GM12864 (cell line): ENCODE measurements at regions not wholly inside any gene's neighbourhood (a gene's known extent, or its start where the extent isn't known, plus 50 kb on each side); places are given as distances from the start of the nearest gene placed in this dataset.

Experiments used
- DNase-seq: peaks from one replicate; pipeline ENCODE4 v3.0.0-alpha.2; 2011; ENCODE audit warnings: low read depth
- H3K4me3 ChIP-seq: 2 replicates; pipeline ENCODE4 v1.5.1; 2011; ENCODE audit warnings: mild to moderate bottlenecking, low read depth, low read length, control low read depth
- TF ChIP-seq, protein P1 (sequence below): IDR thresholded peaks from 2 replicates; pipeline ENCODE4 v1.5.1; 2011; ENCODE audit warnings: low read depth, mild to moderate bottlenecking, moderate library complexity, low read length, control low read depth, inconsistent platforms; ENCODE audit errors: missing control alignments

DNA sequence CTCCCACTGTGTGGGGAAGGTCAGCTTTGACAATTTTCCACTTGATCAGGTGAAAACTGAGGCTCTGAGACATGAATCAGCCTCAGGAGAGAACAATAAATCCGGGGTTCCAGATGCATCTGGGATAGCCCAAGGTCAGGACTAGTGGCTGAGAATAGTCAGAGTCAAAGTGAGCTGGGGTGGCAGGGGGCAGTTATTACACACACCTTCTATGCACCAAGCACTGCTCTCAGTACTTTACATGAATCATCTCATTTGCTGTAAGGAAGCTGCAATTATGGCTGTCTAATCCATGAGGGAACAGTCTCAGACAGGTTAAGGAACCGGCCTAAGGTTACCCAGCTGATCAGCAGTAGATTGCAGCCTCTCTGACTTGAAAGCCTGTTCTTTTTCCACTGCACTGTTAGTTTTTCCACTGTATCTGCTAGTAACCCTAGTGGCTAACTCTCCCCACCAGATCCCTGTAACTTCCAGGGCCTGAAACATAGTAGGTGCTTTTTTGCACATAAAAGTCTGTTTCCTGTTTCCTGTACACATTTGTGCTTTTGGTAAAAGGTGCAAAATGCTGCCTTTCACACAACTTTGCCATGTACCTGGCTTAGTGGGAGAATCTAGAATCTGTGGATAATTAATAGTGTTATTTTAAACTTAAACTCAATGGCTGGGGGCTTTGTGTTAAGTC is 125.9 kb downstream of the EMX2 start:
- TF ChIP-seq, protein P1, sequence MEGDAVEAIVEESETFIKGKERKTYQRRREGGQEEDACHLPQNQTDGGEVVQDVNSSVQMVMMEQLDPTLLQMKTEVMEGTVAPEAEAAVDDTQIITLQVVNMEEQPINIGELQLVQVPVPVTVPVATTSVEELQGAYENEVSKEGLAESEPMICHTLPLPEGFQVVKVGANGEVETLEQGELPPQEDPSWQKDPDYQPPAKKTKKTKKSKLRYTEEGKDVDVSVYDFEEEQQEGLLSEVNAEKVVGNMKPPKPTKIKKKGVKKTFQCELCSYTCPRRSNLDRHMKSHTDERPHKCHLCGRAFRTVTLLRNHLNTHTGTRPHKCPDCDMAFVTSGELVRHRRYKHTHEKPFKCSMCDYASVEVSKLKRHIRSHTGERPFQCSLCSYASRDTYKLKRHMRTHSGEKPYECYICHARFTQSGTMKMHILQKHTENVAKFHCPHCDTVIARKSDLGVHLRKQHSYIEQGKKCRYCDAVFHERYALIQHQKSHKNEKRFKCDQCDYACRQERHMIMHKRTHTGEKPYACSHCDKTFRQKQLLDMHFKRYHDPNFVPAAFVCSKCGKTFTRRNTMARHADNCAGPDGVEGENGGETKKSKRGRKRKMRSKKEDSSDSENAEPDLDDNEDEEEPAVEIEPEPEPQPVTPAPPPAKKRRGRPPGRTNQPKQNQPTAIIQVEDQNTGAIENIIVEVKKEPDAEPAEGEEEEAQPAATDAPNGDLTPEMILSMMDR = no peak
- DNase-seq = no peak
- H3K4me3 ChIP-seq = no peak overlapping the region

DNA sequence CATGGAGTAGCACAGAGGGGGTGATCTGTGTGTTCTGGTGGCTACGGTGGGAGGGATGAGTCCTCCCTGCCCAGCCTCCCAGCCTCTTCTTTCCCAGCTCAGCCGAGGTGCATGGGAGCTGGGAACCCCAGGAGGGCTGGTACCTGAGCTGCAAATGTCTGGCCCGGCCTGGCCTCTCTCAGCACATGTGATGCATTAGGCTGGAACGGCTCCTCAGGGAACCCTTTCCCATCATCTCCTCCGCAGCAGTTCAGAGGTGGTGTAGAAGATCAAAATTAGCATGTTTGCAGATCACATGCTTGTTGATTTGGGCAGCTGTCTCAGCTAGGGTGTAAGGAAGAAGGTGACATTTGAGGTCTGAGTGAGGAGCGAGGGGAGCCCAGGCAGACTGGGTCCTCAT is 126.6 kb downstream of the EMX2 start:
- H3K4me3 ChIP-seq = no peak overlapping the region
- TF ChIP-seq, protein P1 = no peak
- no peak for DNase-seq

DNA sequence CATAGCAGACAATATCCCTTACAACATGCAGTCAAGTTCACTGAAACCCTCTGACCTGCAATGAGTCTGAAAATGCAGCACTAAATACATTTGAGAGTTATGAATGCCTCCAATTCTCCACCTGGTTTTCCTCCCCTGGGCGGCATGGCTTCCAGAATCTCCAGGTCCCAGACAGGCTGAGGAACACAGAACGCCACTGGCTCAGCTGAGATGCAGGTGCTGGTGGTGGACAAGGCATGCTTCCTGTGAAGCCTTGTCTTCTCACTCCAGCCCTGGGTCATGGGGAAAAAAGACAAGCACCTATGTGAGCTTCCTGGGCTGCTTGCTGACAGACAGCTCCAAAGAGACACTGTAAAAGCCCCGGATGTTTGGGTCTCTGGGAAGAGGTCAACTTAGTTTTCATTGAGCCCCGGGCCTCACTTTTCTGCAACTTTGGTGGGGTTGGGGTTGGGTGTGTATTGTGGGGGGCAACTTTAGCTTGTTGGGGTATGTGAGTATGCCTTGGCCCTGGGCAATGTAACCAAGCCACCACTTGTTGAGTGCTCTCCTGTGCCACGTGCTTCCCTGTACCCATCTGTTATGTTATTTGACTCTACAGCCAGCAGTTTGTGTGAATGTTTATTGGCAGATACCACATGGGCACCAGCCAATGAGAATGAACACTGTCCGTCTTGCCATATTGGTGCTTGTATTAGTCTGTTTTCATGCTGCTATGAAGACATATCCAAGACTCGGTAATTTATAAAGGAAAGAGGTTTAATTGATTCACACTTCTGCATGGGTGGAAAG is 127.8 kb downstream of the EMX2 start:
- DNase-seq = no peak
- no peak overlapping the region for H3K4me3 ChIP-seq
- TF ChIP-seq, protein P1 = no peak

DNA sequence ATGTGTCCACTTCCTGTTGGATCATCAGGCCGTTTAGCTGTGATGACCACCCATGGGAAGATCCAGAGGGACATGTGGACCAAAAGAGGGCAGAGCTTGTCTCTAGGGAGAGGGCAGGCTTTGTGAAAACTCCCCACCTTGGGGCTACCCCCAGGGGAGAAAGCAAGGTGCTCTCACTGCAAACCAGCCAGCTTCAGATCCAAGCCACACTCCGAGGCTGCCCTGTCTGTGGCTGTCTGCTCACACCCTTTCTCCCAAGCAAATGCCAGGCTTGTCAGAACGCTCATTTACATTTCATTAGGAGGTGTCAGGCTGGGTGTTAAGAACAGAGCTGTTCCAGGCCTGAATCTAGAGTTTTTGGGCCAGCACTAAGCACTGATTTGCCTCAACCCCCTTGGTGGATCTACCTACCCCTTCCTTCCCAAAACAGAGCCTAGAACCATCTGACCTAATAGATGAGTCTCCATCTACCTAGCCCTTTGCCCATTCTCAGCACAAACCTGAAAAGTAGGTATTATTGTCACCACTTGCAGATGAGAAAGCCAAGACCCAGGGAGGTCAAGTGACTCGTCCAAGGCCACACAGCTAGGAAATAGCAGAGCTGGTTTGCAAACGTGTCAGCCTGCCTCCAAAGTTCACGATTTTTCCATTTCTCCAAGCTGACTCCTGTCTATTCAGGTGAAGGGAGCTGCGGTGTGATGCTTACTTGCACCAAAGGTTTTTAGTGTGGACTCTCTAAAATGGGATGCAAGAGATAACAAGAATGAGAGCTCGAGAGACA is 130.9 kb downstream of the EMX2 start:
- H3K4me3 ChIP-seq = no peak overlapping the region
- TF ChIP-seq, protein P1 = no peak
- DNase-seq = no peak

DNA sequence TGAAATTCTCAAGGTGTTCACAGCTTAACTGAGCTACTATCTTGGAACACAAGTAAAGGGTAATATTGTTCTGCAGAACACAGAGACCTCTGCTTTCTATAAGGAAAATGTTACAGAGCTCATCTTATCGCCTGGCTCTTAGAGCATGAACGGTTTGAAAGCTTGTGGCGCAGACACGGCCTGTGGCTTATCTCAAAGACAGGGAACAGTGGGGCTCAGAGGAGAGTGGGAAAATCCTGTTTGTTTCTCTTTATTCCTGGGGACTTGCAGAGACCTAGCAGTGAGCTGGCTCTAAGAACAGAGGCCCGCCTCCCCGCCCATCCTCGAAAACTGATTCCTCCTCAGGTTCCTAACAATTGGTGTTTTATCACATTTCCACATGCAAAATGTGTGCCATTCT is 131.7 kb downstream of the EMX2 start:
- TF ChIP-seq, protein P1 = no peak
- no peak for DNase-seq
- H3K4me3 ChIP-seq = no peak overlapping the region

DNA sequence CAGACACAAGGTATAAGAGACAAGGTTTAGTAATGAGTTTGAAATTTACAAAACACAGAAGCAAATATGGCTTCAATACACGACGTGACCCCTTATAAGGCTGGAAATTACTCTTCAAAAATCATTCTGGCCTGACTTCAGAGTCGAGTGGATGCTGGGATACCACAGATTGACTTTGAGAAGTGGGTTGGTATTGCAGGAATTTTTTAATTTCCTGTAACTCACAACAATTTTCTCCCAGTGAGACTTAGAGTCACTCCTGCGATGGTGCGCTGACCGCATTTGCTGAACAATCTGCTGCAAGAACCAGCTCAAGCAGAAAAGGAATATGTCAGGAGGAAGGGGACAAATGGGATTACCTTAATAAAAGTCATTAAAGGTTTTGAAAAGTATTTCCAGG is 132.1 kb downstream of the EMX2 start:
- no peak for DNase-seq
- TF ChIP-seq, protein P1 = no peak

More for the DNA sequence above, 132.1 kb downstream of the EMX2 start:
- H3K4me3 ChIP-seq = no peak overlapping the region
